ENCODE measurements at regions not wholly inside any gene's neighbourhood (a gene's known extent, or its start where the extent isn't known, plus 50 kb on each side); places are given as distances from the start of the nearest gene placed in this dataset.

DNA sequence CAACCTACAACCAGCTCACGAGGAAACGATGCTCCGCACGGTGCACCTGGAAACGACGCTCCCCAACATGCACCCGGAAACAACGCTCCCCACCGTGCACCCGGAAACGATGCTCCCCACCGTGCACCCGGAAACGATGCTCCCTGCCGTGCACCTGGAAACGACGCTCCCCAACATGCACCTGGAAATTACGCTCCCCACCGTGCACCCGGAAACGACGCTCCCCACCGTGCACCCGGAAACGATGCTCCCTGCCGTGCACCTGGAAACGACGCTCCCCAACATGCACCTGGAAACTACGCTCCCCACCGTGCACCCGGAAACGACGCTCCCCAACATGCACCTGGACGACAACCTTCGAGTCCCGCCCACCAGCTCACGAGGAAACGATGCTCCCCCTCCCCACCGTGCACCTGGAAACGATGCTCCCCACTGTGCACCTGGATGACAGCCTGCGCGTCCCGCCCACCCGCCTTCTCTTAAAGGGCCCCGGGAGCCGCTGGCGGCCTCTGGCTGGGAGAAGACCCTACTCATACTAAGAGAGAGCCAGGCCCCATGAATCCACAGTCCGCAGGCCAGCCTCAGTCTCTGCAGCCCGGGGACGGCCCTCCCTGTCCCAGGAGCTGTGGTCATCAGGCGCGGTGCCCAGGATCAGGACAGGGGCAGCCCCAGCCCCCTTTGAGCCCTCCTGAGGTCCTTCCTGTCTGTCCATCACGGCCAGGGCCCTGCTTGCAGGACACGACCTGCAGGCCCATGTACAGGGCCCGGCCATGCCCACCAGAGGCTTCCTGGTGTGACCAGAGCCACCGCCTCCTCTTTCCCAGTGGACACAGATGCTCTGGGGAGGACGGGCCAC, 98.3 kb downstream of the PDGFA start:
- H3K9me3 ChIP-seq (ENCODE audit: control insufficient read depth, low read length) = no peaks in the 10 kb centered on the region

DNA sequence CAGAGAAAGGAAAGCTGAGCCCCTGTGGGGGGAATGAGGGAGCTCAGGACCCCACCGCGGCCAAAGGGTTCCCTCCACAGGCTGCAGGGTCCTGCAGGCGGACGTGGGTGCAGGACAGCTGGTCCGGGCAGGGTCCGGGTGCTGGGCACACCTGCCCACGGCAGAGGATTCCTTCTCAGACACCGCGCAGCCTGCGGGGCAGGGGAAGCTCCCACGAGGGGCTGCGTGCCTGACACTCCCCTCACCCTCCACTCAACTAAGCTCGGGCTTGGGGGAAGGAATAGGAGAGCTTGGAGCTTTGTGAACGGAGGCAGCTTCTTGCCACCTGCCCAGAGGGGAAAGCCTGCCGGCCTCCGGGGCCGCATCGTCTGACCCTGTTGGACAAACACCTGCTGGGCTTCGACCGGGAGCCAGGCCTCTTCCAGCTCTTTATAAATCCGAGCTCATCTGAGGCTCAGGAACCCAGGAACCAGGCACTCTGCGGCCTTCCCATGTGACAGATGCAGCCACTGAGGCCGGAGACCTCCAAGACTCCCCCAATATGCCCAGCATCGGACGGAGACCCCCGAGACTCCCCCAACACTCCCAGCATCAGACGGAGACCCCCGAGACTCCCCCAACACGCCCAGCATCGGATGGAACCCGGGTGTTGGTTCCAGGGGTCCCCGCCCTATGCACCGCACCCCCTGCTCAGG, 97.3 kb downstream of the PDGFA start:
- no peaks in the 10 kb centered on the region for H3K36me3 ChIP-seq (ENCODE audit: control insufficient read depth, insufficient read depth, low read length)
- H3K9me3 ChIP-seq (ENCODE audit: control insufficient read depth, low read length) = no peaks in the 10 kb centered on the region

More for the DNA sequence above, 98.3 kb downstream of the PDGFA start:
- no peak overlapping the region for H3K9ac ChIP-seq (ENCODE audit: low read length)
- no peaks in the 10 kb centered on the region for H3K36me3 ChIP-seq (ENCODE audit: control insufficient read depth, insufficient read depth, low read length)
- no peak overlapping the region for H3K4me3 ChIP-seq (ENCODE audit: low read length)
- H3K4me1 ChIP-seq (ENCODE audit: control insufficient read depth, insufficient read depth, low read length) = no peaks in the 10 kb centered on the region
- peaks cover 4% of the 10 kb centered on the region for H3K27me3 ChIP-seq (ENCODE audit: control insufficient read depth, insufficient read depth, low read length)

DNA sequence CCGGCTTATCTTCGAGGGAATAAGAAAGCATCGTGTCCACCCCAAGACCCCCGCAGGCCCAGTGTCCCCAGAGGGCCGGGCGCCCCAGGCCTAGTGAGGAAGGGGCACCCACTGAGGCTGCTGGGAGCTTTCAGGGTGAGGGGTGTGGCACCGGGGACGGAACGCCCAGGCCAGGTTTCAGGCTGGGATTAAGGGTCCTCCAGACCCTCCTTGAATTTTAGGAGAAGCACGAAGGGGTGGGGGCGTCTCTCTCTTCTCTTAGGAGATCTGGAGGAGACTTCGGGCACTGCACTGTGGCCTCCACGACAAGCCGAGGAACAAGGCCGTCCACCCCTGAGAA, 96.8 kb downstream of the PDGFA start:
- H3K9ac ChIP-seq (ENCODE audit: low read length) = no peak overlapping the region
- no peak overlapping the region for H3K4me3 ChIP-seq (ENCODE audit: low read length)
- no peaks in the 10 kb centered on the region for H3K4me1 ChIP-seq (ENCODE audit: control insufficient read depth, insufficient read depth, low read length)
- H3K27me3 ChIP-seq (ENCODE audit: control insufficient read depth, insufficient read depth, low read length) = peaks cover 4% of the 10 kb centered on the region
- no peaks in the 10 kb centered on the region for H3K36me3 ChIP-seq (ENCODE audit: control insufficient read depth, insufficient read depth, low read length)
- no peaks in the 10 kb centered on the region for H3K9me3 ChIP-seq (ENCODE audit: control insufficient read depth, low read length)

More for the DNA sequence above, 97.3 kb downstream of the PDGFA start:
- Histone ChIP-seq H3K4me1 (ENCODE audit: control insufficient read depth, insufficient read depth, low read length) (no peaks in the 10 kb centered on the region), H3K4me3 (ENCODE audit: low read length) (no peak overlapping the region), H3K27me3 (ENCODE audit: control insufficient read depth, insufficient read depth, low read length) (peaks cover 4% of the 10 kb centered on the region), H3K9ac (ENCODE audit: low read length) (no peak overlapping the region)

DNA sequence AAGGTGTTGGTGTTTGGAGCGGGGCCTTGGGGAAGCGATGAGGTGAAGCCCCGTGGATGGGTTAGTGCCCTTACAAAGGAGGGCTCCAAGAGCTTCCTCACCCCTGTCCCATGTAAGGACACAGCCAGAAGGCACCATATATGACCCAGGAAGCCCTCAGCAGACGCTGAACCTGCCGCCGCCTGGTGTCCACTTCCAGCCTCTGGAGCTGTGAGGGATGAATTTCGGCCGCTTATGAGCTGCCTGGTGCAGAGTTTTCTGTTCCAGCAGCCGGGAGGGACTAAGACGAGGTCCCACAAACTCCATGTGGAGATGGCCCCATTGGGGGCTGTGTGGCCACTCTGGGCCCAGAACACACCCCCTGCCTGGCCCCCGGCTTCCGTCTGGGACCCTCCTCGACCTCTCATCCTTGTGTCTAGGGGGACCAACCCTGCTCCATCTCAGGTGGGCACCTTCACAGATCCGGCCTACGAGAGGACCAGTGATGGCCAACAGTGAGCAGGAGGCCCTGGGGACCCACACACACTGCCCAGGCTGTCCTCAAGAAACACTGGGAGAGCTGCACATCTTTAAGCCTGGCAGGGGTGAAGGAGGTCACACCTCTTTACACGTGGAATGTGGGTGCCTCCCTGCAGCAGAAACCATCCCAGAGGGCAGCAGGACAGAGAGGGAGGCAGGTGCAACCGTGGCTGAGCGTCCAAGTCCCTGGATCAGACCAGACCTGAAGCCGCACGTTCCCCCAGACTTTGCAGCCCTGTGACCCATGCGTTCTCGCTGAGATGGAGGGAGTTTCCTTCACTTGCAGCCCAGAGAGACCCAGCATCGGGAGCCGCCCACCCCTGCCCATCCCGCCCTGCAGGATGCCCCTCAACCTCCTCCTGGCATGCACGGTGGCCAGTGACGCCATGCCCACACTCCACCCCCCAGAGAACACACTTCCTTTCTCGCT, 96.1 kb downstream of the PDGFA start:
- no peak overlapping the region for H3K9ac ChIP-seq (ENCODE audit: low read length)

DNA sequence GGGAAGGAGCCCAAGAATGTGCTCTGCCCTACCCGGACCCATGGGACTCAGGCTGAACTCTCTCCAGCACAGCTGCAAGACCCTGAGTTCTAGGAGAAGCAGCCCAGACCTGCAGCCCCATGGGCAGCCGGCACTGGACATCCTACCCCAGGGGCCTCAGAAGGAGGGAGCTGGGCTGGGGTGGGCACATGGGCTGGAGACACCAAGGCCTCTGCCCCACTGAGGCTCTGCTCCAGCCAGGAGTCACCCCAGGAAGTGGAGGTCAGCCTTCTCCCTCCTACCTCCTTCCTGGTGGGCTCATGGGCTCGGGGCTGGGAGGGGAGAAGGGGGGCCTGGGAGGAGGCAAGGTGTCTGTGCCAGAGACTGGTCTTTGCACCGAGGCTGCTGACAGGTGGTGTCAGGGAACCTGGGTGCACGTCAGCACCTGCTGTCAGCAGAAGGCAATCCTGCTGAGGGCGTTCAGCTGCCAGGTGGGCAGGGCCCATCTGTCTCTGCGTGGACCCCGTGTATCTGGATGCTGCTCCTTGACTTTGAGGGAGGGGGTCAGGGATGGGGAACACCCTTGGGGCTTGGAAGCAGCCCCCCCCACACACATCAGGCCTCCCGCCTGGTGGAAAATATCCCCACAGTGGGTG, 95.2 kb downstream of the PDGFA start:
- H3K27me3 ChIP-seq (ENCODE audit: control insufficient read depth, insufficient read depth, low read length) = peaks cover 4% of the 10 kb centered on the region
- H3K4me3 ChIP-seq (ENCODE audit: low read length) = no peak overlapping the region
- no peaks in the 10 kb centered on the region for H3K36me3 ChIP-seq (ENCODE audit: control insufficient read depth, insufficient read depth, low read length)
- no peak overlapping the region for H3K9ac ChIP-seq (ENCODE audit: low read length)
- H3K9me3 ChIP-seq (ENCODE audit: control insufficient read depth, low read length) = no peaks in the 10 kb centered on the region
- no peaks in the 10 kb centered on the region for H3K4me1 ChIP-seq (ENCODE audit: control insufficient read depth, insufficient read depth, low read length)

More for the DNA sequence above, 96.1 kb downstream of the PDGFA start:
- H3K27me3 ChIP-seq (ENCODE audit: control insufficient read depth, insufficient read depth, low read length) = peaks cover 4% of the 10 kb centered on the region
- no peak overlapping the region for H3K4me3 ChIP-seq (ENCODE audit: low read length)
- H3K4me1 ChIP-seq (ENCODE audit: control insufficient read depth, insufficient read depth, low read length) = no peaks in the 10 kb centered on the region
- no peaks in the 10 kb centered on the region for H3K36me3 ChIP-seq (ENCODE audit: control insufficient read depth, insufficient read depth, low read length)
- H3K9me3 ChIP-seq (ENCODE audit: control insufficient read depth, low read length) = no peaks in the 10 kb centered on the region

DNA sequence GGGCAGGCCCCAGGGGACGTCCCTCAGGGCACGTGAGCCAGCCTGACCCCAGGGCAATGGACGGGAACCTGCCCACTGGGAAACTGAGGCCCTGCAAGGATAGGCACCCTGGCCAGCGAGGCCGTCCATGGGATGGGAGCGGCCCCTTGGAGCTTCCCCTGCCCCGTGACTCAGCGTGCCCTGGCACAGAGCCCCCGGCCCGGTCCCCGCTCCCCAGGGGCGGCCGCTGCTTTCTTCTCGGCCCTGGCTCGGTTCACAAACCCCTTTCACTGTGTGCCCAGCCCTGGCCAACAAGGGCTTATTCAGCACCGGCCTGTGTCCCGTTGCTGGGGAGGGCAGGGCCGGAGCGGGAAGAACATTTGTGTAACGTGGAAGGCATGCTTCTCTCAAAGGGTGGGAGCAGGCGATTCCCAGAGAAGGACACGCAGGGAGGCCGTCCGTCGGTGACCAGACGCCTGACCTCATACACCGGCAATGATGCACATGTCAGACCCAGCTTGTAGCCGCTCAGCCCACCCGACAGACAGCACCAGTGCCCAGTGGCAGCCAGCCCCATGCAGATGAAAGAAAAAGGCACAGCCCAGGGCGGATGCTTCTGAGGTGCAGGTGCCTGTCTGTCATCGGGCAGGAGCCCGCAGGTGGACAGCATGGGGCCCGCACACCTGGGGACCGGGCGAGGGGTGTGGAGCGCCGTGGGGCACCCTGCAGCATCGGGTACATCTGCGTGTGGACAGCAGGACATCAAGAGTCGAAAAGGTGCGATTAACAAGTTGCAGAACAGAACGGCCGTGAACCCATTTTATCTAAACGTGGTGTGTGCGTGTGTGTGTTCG, 94.5 kb downstream of the PDGFA start:
- Histone ChIP-seq H3K9ac (ENCODE audit: low read length) (no peak overlapping the region), H3K4me3 (ENCODE audit: low read length) (no peak overlapping the region), H3K27me3 (ENCODE audit: control insufficient read depth, insufficient read depth, low read length) (peaks cover 4% of the 10 kb centered on the region)

DNA sequence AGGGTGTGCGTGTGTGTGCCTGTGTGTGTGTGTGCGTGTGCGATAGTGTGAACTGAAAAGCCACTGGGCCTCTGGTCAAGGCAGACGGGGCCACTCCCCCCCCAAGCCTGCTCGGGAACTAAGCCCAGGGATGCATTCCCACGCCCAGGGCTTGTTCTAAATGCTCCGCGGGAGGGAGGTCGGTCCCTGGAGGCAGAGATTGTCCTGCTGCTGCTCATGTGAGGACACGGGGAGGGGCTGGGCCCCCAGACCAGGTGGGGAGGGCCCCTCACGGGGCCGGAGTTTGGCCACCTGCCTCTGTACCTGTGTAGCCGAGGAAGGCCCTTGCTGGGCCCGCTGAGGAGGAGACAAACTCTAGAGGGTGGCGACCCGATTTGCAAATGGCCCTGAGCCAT, 93.9 kb downstream of the PDGFA start:
- no peaks in the 10 kb centered on the region for H3K4me1 ChIP-seq (ENCODE audit: control insufficient read depth, insufficient read depth, low read length)
- no peak overlapping the region for H3K9ac ChIP-seq (ENCODE audit: low read length)
- no peaks in the 10 kb centered on the region for H3K9me3 ChIP-seq (ENCODE audit: control insufficient read depth, low read length)
- H3K36me3 ChIP-seq (ENCODE audit: control insufficient read depth, insufficient read depth, low read length) = no peaks in the 10 kb centered on the region
- no peak overlapping the region for H3K4me3 ChIP-seq (ENCODE audit: low read length)
- peaks cover 4% of the 10 kb centered on the region for H3K27me3 ChIP-seq (ENCODE audit: control insufficient read depth, insufficient read depth, low read length)

More for the DNA sequence above, 94.5 kb downstream of the PDGFA start:
- H3K36me3 ChIP-seq (ENCODE audit: control insufficient read depth, insufficient read depth, low read length) = no peaks in the 10 kb centered on the region
- no peaks in the 10 kb centered on the region for H3K4me1 ChIP-seq (ENCODE audit: control insufficient read depth, insufficient read depth, low read length)
- no peaks in the 10 kb centered on the region for H3K9me3 ChIP-seq (ENCODE audit: control insufficient read depth, low read length)

DNA sequence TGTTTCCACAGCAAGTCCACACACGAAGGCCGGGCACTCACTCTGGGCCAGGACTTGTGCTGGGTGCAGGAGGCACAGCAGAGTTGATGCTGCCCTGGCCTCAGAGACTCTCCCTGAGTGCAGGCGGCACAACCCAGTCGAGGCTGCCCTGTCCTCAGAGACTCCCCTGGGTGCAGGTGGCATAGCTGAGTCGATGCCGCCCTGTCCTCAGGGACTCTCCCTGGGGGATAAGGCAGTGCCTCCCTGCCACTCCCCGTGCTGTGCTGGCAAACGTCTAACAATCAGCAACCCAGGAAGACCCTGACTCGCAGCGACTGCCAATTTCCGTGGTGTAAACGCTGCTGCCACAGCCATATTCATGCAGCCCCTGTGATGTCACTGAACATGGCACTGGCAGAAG, 93.1 kb downstream of the PDGFA start:
- no peaks in the 10 kb centered on the region for H3K4me1 ChIP-seq (ENCODE audit: control insufficient read depth, insufficient read depth, low read length)
- H3K9me3 ChIP-seq (ENCODE audit: control insufficient read depth, low read length) = no peaks in the 10 kb centered on the region
- H3K4me3 ChIP-seq (ENCODE audit: low read length) = no peak overlapping the region
- H3K27me3 ChIP-seq (ENCODE audit: control insufficient read depth, insufficient read depth, low read length) = peaks cover 4% of the 10 kb centered on the region
- H3K9ac ChIP-seq (ENCODE audit: low read length) = no peak overlapping the region
- H3K36me3 ChIP-seq (ENCODE audit: control insufficient read depth, insufficient read depth, low read length) = no peaks in the 10 kb centered on the region

DNA sequence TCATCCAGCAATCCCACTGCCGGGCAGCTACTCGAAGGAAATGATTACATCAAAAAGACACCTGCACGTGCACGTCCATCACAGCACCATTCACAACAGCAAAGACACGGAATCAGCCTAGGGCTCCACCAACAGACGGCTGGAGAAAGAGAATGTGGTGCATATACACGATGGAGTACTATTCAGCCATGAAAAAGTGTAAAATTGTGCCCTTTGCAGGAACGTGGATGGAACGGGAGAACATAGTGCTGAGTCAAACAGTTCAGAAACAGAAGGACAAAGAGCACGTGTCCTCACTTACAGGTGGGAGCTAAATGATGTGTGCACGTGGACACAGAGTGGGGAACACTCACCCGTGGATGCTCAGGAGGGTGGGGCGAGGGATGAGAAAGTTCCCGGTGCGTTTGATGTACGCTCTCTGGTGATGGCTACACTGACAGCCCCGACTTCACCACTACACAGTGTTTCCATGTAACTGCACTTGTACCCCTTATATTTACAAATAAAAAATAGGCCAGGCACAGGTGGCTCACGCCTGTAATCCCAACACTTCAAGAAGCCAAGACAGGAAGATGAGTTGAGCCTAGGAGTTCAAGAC, 92.0 kb downstream of the PDGFA start:
- H3K4me1 ChIP-seq (ENCODE audit: control insufficient read depth, insufficient read depth, low read length) = no peaks in the 10 kb centered on the region
- H3K9ac ChIP-seq (ENCODE audit: low read length) = no peak overlapping the region
- no peaks in the 10 kb centered on the region for H3K9me3 ChIP-seq (ENCODE audit: control insufficient read depth, low read length)
- no peaks in the 10 kb centered on the region for H3K36me3 ChIP-seq (ENCODE audit: control insufficient read depth, insufficient read depth, low read length)
- H3K4me3 ChIP-seq (ENCODE audit: low read length) = no peak overlapping the region
- H3K27me3 ChIP-seq (ENCODE audit: control insufficient read depth, insufficient read depth, low read length) = peaks cover 4% of the 10 kb centered on the region

DNA sequence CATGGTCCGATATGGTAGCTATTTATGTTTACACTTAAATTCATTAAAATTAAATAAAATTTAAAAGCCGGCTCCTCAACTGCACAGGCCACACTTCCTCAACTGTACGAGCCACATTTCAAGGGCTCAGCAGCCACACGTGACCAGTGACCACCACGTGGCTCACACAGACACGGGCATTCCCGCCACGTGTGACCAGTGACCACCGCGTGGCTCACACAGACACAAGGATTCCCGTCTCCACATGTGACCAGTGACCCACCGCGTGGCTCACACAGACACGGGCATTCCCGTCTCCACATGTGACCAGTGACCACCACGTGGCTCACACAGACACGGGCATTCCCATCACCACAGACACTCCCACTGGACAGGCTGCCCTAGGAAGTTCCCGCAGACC, 91.3 kb downstream of the PDGFA start:
- Histone ChIP-seq H3K4me3 (ENCODE audit: low read length) (no peak overlapping the region), H3K9ac (ENCODE audit: low read length) (no peak overlapping the region), H3K9me3 (ENCODE audit: control insufficient read depth, low read length) (no peaks in the 10 kb centered on the region), H3K36me3 (ENCODE audit: control insufficient read depth, insufficient read depth, low read length) (no peaks in the 10 kb centered on the region), H3K27me3 (ENCODE audit: control insufficient read depth, insufficient read depth, low read length) (peaks cover 4% of the 10 kb centered on the region), H3K4me1 (ENCODE audit: control insufficient read depth, insufficient read depth, low read length) (no peaks in the 10 kb centered on the region)
